ENCODE measurements at regions not wholly inside any gene's neighbourhood (a gene's known extent, or its start where the extent isn't known, plus 50 kb on each side); places are given as distances from the start of the nearest gene placed in this dataset.

- Histone ChIP-seq H3K4me1 (ENCODE audit: low read length) (no peaks in the 10 kb centered on the region), H3K9me3 (ENCODE audit: insufficient read depth, low read length) (no peaks in the 10 kb centered on the region), H3K4me2 (ENCODE audit: low read length) (no peak overlapping the region), H3K9ac (ENCODE audit: low read length) (no peak overlapping the region), H3K79me2 (ENCODE audit: low read length) (no peaks in the 10 kb centered on the region), H3K27me3 (ENCODE audit: low read depth, low read length) (peaks cover 9% of the 10 kb centered on the region), H3K27ac (ENCODE audit: low read length) (no peak overlapping the region), H2AFZ (ENCODE audit: low read depth, low read length) (no peak overlapping the region), H4K20me1 (ENCODE audit: insufficient read depth, low read length) (no peaks in the 10 kb centered on the region), H3K4me3 (ENCODE audit: low read length) (no peak overlapping the region), H3K36me3 (replicated peaks; ENCODE audit: low read depth, low read length) (no peaks in the 10 kb centered on the region)
- TF ChIP-seq CTCF (IDR thresholded peaks at IDR 0.05; ENCODE audit: low read depth, low read length) (no peak), EZH2phosphoT487 (IDR thresholded peaks at IDR 0.05; ENCODE audit: low read depth) (no peak)
These were observed 70.4 kb upstream of the DLG1 start for GRCh38 chr3:197368821-197369220.

- no peak overlapping the region for H3K9ac ChIP-seq (ENCODE audit: low read length)
- H3K27ac ChIP-seq (ENCODE audit: low read length) = no peak overlapping the region
- H3K4me3 ChIP-seq (ENCODE audit: low read length) = no peak overlapping the region
- no peaks in the 10 kb centered on the region for H3K36me3 ChIP-seq (replicated peaks; ENCODE audit: low read depth, low read length)
- TF ChIP-seq EZH2phosphoT487 (IDR thresholded peaks at IDR 0.05; ENCODE audit: low read depth) (no peak), CTCF (IDR thresholded peaks at IDR 0.05; ENCODE audit: low read depth, low read length) (no peak)
- H4K20me1 ChIP-seq (ENCODE audit: insufficient read depth, low read length) = no peaks in the 10 kb centered on the region
- H3K4me1 ChIP-seq (ENCODE audit: low read length) = no peaks in the 10 kb centered on the region
- no peak overlapping the region for H3K4me2 ChIP-seq (ENCODE audit: low read length)
- H3K27me3 ChIP-seq (ENCODE audit: low read depth, low read length) = peaks cover 9% of the 10 kb centered on the region
- no peaks in the 10 kb centered on the region for H3K79me2 ChIP-seq (ENCODE audit: low read length)
- H2AFZ ChIP-seq (ENCODE audit: low read depth, low read length) = no peak overlapping the region
- no peaks in the 10 kb centered on the region for H3K9me3 ChIP-seq (ENCODE audit: insufficient read depth, low read length)
These were observed 69.9 kb upstream of the DLG1 start for GRCh38 chr3:197368330-197368729.

GRCh38 chr3:197367081-197367780 lies 68.8 kb upstream of the DLG1 start:
- Histone ChIP-seq H3K4me3 (ENCODE audit: low read length) (no peak overlapping the region), H2AFZ (ENCODE audit: low read depth, low read length) (no peak overlapping the region), H3K4me1 (ENCODE audit: low read length) (no peaks in the 10 kb centered on the region), H3K9me3 (ENCODE audit: insufficient read depth, low read length) (no peaks in the 10 kb centered on the region), H3K27me3 (ENCODE audit: low read depth, low read length) (peaks cover 6% of the 10 kb centered on the region; the same call in 1 of the 2 replicates), H4K20me1 (ENCODE audit: insufficient read depth, low read length) (no peaks in the 10 kb centered on the region), H3K36me3 (replicated peaks; ENCODE audit: low read depth, low read length) (no peaks in the 10 kb centered on the region), H3K4me2 (ENCODE audit: low read length) (no peak overlapping the region), H3K27ac (ENCODE audit: low read length) (no peak overlapping the region), H3K9ac (ENCODE audit: low read length) (no peak overlapping the region), H3K79me2 (ENCODE audit: low read length) (no peaks in the 10 kb centered on the region)
- TF ChIP-seq CTCF (IDR thresholded peaks at IDR 0.05; ENCODE audit: low read depth, low read length) (no peak), EZH2phosphoT487 (IDR thresholded peaks at IDR 0.05; ENCODE audit: low read depth) (no peak)

- TF ChIP-seq CTCF (IDR thresholded peaks at IDR 0.05; ENCODE audit: low read depth, low read length) (no peak), EZH2phosphoT487 (IDR thresholded peaks at IDR 0.05; ENCODE audit: low read depth) (no peak)
- no peaks in the 10 kb centered on the region for H3K36me3 ChIP-seq (replicated peaks; ENCODE audit: low read depth, low read length)
- no peak overlapping the region for H3K27ac ChIP-seq (ENCODE audit: low read length)
- H3K4me2 ChIP-seq (ENCODE audit: low read length) = no peak overlapping the region
- H3K79me2 ChIP-seq (ENCODE audit: low read length) = no peaks in the 10 kb centered on the region
- H4K20me1 ChIP-seq (ENCODE audit: insufficient read depth, low read length) = no peaks in the 10 kb centered on the region
- no peak overlapping the region for H2AFZ ChIP-seq (ENCODE audit: low read depth, low read length)
- H3K27me3 ChIP-seq (ENCODE audit: low read depth, low read length) = no peaks in the 10 kb centered on the region
- H3K4me1 ChIP-seq (ENCODE audit: low read length) = no peaks in the 10 kb centered on the region
- H3K9me3 ChIP-seq (ENCODE audit: insufficient read depth, low read length) = no peaks in the 10 kb centered on the region
- H3K9ac ChIP-seq (ENCODE audit: low read length) = no peak overlapping the region
- H3K4me3 ChIP-seq (ENCODE audit: low read length) = no peak overlapping the region
These were observed 68.1 kb upstream of the DLG1 start for GRCh38 chr3:197366301-197367044.
